H9 (cell line): ENCODE measurements at regions not wholly inside any gene's neighbourhood (a gene's known extent, or its start where the extent isn't known, plus 50 kb on each side); places are given as distances from the start of the nearest gene placed in this dataset.

ENCODE experiments used
- DNase-seq: peaks from one replicate; pipeline ENCODE4 v3.0.0-alpha.2; 2017
- H2AFZ ChIP-seq: one replicate; pipeline ENCODE4 v1.6.1; 2013; ENCODE audit warnings: mild to moderate bottlenecking, low read length, control low read depth, moderate library complexity
- H2AK5ac ChIP-seq: 2 replicates; pipeline ENCODE4 v1.6.1; 2013; ENCODE audit warnings: low read length, control low read depth, mixed read lengths; ENCODE audit not compliant: insufficient read length
- H2BK120ac ChIP-seq: one replicate; pipeline ENCODE4 v1.6.1; 2013; ENCODE audit warnings: low read depth, mild to moderate bottlenecking, low read length, control low read depth, inconsistent platforms; ENCODE audit not compliant: poor library complexity, severe bottlenecking
- H2BK12ac ChIP-seq: 2 replicates; pipeline ENCODE4 v1.6.1; 2013; ENCODE audit warnings: low read length, control low read depth, mixed read lengths, low read depth; ENCODE audit not compliant: insufficient read length
- H2BK15ac ChIP-seq: 2 replicates; pipeline ENCODE4 v1.6.1; 2013; ENCODE audit warnings: low read depth, low read length, control low read depth
- H2BK20ac ChIP-seq: one replicate; pipeline ENCODE4 v1.6.1; 2013; ENCODE audit warnings: low read depth, mild to moderate bottlenecking, low read length, control low read depth, inconsistent platforms; ENCODE audit not compliant: poor library complexity, severe bottlenecking
- H2BK5ac ChIP-seq: 2 replicates; pipeline ENCODE4 v1.6.1; 2013; ENCODE audit warnings: low read length, control low read depth, mixed read lengths; ENCODE audit not compliant: insufficient read length
- H3K14ac ChIP-seq: 2 replicates; pipeline ENCODE4 v1.6.1; 2013; ENCODE audit warnings: low read length, control low read depth; ENCODE audit not compliant: insufficient read depth
- H3K18ac ChIP-seq: 2 replicates; pipeline ENCODE4 v1.6.1; 2013; ENCODE audit warnings: low read depth, mild to moderate bottlenecking, mixed read lengths, low read length, control low read depth; ENCODE audit not compliant: insufficient read length
- H3K23ac ChIP-seq: 2 replicates; pipeline ENCODE4 v1.6.1; 2013; ENCODE audit warnings: low read length, control low read depth, mixed read lengths, low read depth; ENCODE audit not compliant: insufficient read length
- H3K23me2 ChIP-seq: 2 replicates; pipeline ENCODE4 v1.6.1; 2013; ENCODE audit warnings: low read depth, mild to moderate bottlenecking, mixed read lengths, low read length, control low read depth; ENCODE audit not compliant: insufficient read length, poor library complexity, severe bottlenecking
- H3K27ac ChIP-seq: 2 replicates; pipeline ENCODE4 v1.5.1; 2013; ENCODE audit warnings: low read length, control low read depth, mixed read lengths, low read depth; ENCODE audit not compliant: insufficient read length
- H3K27me3 ChIP-seq: 2 replicates; pipeline ENCODE4 v1.6.1; 2013; ENCODE audit warnings: low read length, control low read depth, inconsistent platforms; ENCODE audit not compliant: insufficient read depth
- H3K4ac ChIP-seq: 2 replicates; pipeline ENCODE4 v1.6.1; 2013; ENCODE audit warnings: low read depth, mild to moderate bottlenecking, control low read depth, inconsistent platforms, low read length, moderate library complexity
- H3K4me1 ChIP-seq: 2 replicates; pipeline ENCODE4 v1.6.1; 2013; ENCODE audit warnings: low read length, control low read depth, inconsistent platforms; ENCODE audit not compliant: insufficient read depth
- H3K4me2 ChIP-seq: 2 replicates; pipeline ENCODE4 v1.6.1; 2013; ENCODE audit warnings: low read length, control low read depth, mixed read lengths; ENCODE audit not compliant: insufficient read length, insufficient read depth
- H3K56ac ChIP-seq: 2 replicates; pipeline ENCODE4 v1.6.1; 2013; ENCODE audit warnings: low read depth, mild to moderate bottlenecking, mixed read lengths, low read length, control low read depth; ENCODE audit not compliant: insufficient read length
- H3K79me1 ChIP-seq: 2 replicates; pipeline ENCODE4 v1.6.1; 2013; ENCODE audit warnings: low read depth, mild to moderate bottlenecking, moderate library complexity, low read length, control low read depth, inconsistent platforms; ENCODE audit not compliant: insufficient read depth, poor library complexity, severe bottlenecking
- H3K79me2 ChIP-seq: 2 replicates; pipeline ENCODE4 v1.6.1; 2013; ENCODE audit warnings: low read length, control low read depth, inconsistent platforms; ENCODE audit not compliant: insufficient read depth
- H3K9ac ChIP-seq: 2 replicates; pipeline ENCODE4 v1.6.1; 2013; ENCODE audit warnings: low read length, control low read depth, mixed read lengths; ENCODE audit not compliant: insufficient read length; ENCODE audit errors: extremely low read depth
- H3K9me3 ChIP-seq: one replicate; pipeline ENCODE4 v1.6.1; 2013; ENCODE audit warnings: low read depth, low read length, inconsistent platforms; ENCODE audit not compliant: control insufficient read depth
- H3T11ph ChIP-seq: one replicate; pipeline ENCODE4 v1.6.1; 2013; ENCODE audit warnings: mild to moderate bottlenecking, low read length, control low read depth, inconsistent platforms
- H4K20me1 ChIP-seq: one replicate; pipeline ENCODE4 v1.6.1; 2013; ENCODE audit not compliant: control insufficient read depth, insufficient read length, insufficient read depth
- H4K5ac ChIP-seq: 2 replicates; pipeline ENCODE4 v1.6.1; 2013; ENCODE audit warnings: low read depth, mild to moderate bottlenecking, mixed read lengths, low read length, control low read depth; ENCODE audit not compliant: insufficient read length
- H4K8ac ChIP-seq: replicated peaks from 2 replicates; pipeline ENCODE4 v1.6.1; 2013; ENCODE audit warnings: low read length, control low read depth, mixed read lengths, low read depth; ENCODE audit not compliant: insufficient read length
- H4K91ac ChIP-seq: 2 replicates; pipeline ENCODE4 v1.6.1; 2013; ENCODE audit warnings: low read depth, mild to moderate bottlenecking, moderate library complexity, mixed read lengths, low read length, control low read depth; ENCODE audit not compliant: insufficient read length
- H3K27ac Mint-ChIP-seq, 3 experiments: 2 replicates in 2 of 3; 3 replicates in 1 of 3; pipeline ENCODE4 v1.8.0; 2020 to 2021; ENCODE audit warnings: mixed read lengths in 3 of 3, mild to moderate bottlenecking in 1 of 3, moderate library complexity in 1 of 3
- H3K27me3 Mint-ChIP-seq: 2 replicates; pipeline ENCODE4 v1.8.0; 2021; ENCODE audit warnings: low read depth, mild to moderate bottlenecking, moderate library complexity, mixed read lengths
- H3K36me3 Mint-ChIP-seq, 3 experiments: 2 replicates in 2 of 3; 3 replicates in 1 of 3; pipeline ENCODE4 v1.8.0; 2020 to 2021; ENCODE audit warnings: low read depth in 3 of 3, mixed read lengths in 3 of 3; ENCODE audit not compliant: insufficient read depth in 1 of 3
- H3K4me1 Mint-ChIP-seq, 2 experiments: 2 replicates each; pipeline ENCODE4 v1.8.0; 2020; ENCODE audit warnings: mixed read lengths in 2 of 2
- H3K4me3 Mint-ChIP-seq, 2 experiments: 2 replicates in 1 of 2; 3 replicates in 1 of 2; pipeline ENCODE4 v1.8.0; 2020 to 2021; ENCODE audit warnings: mild to moderate bottlenecking in 2 of 2, mixed read lengths in 2 of 2, moderate library complexity in 1 of 2
- H3K9me3 Mint-ChIP-seq, 2 experiments: 2 replicates in 1 of 2; 3 replicates in 1 of 2; pipeline ENCODE4 v1.8.0; 2020; ENCODE audit warnings: mild to moderate bottlenecking in 2 of 2, mixed read lengths in 2 of 2, moderate library complexity in 1 of 2
- WGBS: extraction: QIAGEN DNeasy Blood & Tissue Kit; methylation state at CpG from one replicate; pipeline ENCODE4 v1.1.7; 2013; ENCODE audit warnings: missing lambda C conversion rate, low lambda C conversion rate, mixed read lengths; ENCODE audit not compliant: insufficient read length; ENCODE audit errors: extremely low coverage; 5-methylcytosine and 5-hydroxymethylcytosine counted together
- TF ChIP-seq, protein P1 (sequence below): fragments of 200-600 bp; sonication (generic); conservative IDR thresholded peaks from 3 replicates; pipeline ENCODE4 v1.8.0; 2021; ENCODE audit warnings: antibody characterized with exemption, mild to moderate bottlenecking

GRCh38 chr2:217146956-217147355 lies 287.1 kb upstream of the TNP1 start:
- WGBS, result no CpG with 5 or more reads among the region's 4 CpGs
- Histone ChIP-seq H2BK12ac (no peak overlapping the region), H3K9me3 (no peaks in the 10 kb centered on the region), H2AK5ac (no peak overlapping the region), H2BK20ac (no peak overlapping the region), H3K27ac (no peak overlapping the region), H3K23ac (no peak overlapping the region), H3K56ac (no peak overlapping the region), H2AFZ (no peak overlapping the region), H3K79me1 (no peaks in the 10 kb centered on the region), H3K23me2 (no peaks in the 10 kb centered on the region), H2BK5ac (no peak overlapping the region), H2BK120ac (no peak overlapping the region), H3K18ac (no peak overlapping the region), H3T11ph (no peak overlapping the region), H4K20me1 (no peaks in the 10 kb centered on the region), H4K5ac (no peak overlapping the region), H3K4ac (no peak overlapping the region), H4K91ac (no peak overlapping the region), H3K79me2 (no peaks in the 10 kb centered on the region), H3K27me3 (no peaks in the 10 kb centered on the region), H4K8ac (no peak overlapping the region), H3K9ac (no peak overlapping the region), H3K14ac (no peak overlapping the region), H3K4me2 (no peak overlapping the region), H2BK15ac (no peak overlapping the region), H3K4me1 (no peaks in the 10 kb centered on the region)
- TF ChIP-seq, protein P1, sequence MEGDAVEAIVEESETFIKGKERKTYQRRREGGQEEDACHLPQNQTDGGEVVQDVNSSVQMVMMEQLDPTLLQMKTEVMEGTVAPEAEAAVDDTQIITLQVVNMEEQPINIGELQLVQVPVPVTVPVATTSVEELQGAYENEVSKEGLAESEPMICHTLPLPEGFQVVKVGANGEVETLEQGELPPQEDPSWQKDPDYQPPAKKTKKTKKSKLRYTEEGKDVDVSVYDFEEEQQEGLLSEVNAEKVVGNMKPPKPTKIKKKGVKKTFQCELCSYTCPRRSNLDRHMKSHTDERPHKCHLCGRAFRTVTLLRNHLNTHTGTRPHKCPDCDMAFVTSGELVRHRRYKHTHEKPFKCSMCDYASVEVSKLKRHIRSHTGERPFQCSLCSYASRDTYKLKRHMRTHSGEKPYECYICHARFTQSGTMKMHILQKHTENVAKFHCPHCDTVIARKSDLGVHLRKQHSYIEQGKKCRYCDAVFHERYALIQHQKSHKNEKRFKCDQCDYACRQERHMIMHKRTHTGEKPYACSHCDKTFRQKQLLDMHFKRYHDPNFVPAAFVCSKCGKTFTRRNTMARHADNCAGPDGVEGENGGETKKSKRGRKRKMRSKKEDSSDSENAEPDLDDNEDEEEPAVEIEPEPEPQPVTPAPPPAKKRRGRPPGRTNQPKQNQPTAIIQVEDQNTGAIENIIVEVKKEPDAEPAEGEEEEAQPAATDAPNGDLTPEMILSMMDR, result no peak
- DNase-seq, result no peak
- Mint-ChIP-seq H3K27me3 (no peaks in the 10 kb centered on the region; the same call in 1 of the 2 replicates), H3K4me1 (no peaks in the 10 kb centered on the region), H3K27ac (no peak overlapping the region), H3K4me3 (no peak overlapping the region), H3K36me3 (peaks cover 0 to 7% (median 0%) of the 10 kb centered on the region in 3 experiments; a peak in 3 of 7 replicates), H3K9me3 (peaks cover 4 to 5% of the 10 kb centered on the region in 2 experiments; a peak in 3 of 5 replicates)
